Heart right ventricle (tissue), 16 donors: ENCODE measurements at regions not wholly inside any gene's neighbourhood (a gene's known extent, or its start where the extent isn't known, plus 50 kb on each side); places are given as distances from the start of the nearest gene placed in this dataset.

Experiments
- ATAC-seq, 8 donors: fragments of 200-7000 bp; cut with Tn5 transposase; one replicate each; pipeline ENCODE4 v1.9.1; 2020; ENCODE audit warnings: mild to moderate bottlenecking in 8 of 8, moderate library complexity in 8 of 8, moderate number of reproducible peaks in 1 of 8
- DNase-seq, 2 donors: peaks; one replicate each; pipeline ENCODE4 v3.0.0-alpha.2; 2020
- H3K27ac ChIP-seq, 10 donors: fragments of 200-600 bp; sonication (generic) in 2 of 10; one replicate each; pipeline versions ENCODE4 v1.5.0 to v1.8.0; 2020 to 2022; ENCODE audit warnings: mild to moderate bottlenecking in 3 of 10
- H3K27me3 ChIP-seq, 7 donors: fragments of 200-600 bp; one replicate each; pipeline ENCODE4 v1.8.0; 2021 to 2022; ENCODE audit warnings: mild to moderate bottlenecking in 2 of 7
- H3K36me3 ChIP-seq, 9 donors: fragments of 200-600 bp; sonication (generic) in 1 of 9; one replicate each; pipeline versions ENCODE4 v1.5.0 to v1.8.0; 2020 to 2022; ENCODE audit warnings: mild to moderate bottlenecking in 2 of 9
- H3K4me1 ChIP-seq, 9 donors: fragments of 200-600 bp; sonication (generic) in 1 of 9; one replicate each; pipeline versions ENCODE4 v1.5.0 to v1.8.0; 2020 to 2022; ENCODE audit warnings: mild to moderate bottlenecking in 4 of 9
- H3K4me3 ChIP-seq, 10 donors: fragments of 200-600 bp; sonication (generic) in 2 of 10; one replicate each; pipeline versions ENCODE4 v1.5.0 to v1.8.0; 2020 to 2022; ENCODE audit warnings: mild to moderate bottlenecking in 7 of 10, moderate library complexity in 2 of 10
- H3K9me3 ChIP-seq, 11 donors: fragments of 200-600 bp in 10 of 11; sonication (generic) in 2 of 11; one replicate each; pipeline versions ENCODE4 v1.5.0 to v1.8.0; 2013 to 2022; ENCODE audit warnings: mild to moderate bottlenecking in 2 of 11, control low read depth in 1 of 11, moderate library complexity in 1 of 11
- CTCF ChIP-seq, 9 donors: fragments of 200-600 bp; sonication (generic) in 2 of 9; IDR thresholded peaks; one replicate each; pipeline versions ENCODE4 v1.5.0 to v1.8.0; 2021 to 2022; ENCODE audit warnings: antibody characterized with exemption in 9 of 9, mild to moderate bottlenecking in 5 of 9, moderate library complexity in 1 of 9
- WGBS, 2 donors: extraction: QIAGEN DNeasy Blood & Tissue Kit; methylation state at CpG; one replicate each; pipeline ENCODE4 v1.1.7; 2013; ENCODE audit warnings: inconsistent platforms in 1 of 2; 5-methylcytosine and 5-hydroxymethylcytosine counted together
- intact Hi-C, 10 donors: fragments of 100-400 bp; cut with DNase I; formaldehyde crosslinking; loops; one replicate each; pipeline versions ENCODE4 v1.11.1 to v1.14.2; 2022
- donor health status: Arrhythmogenic right ventricular cardiomyopathy.
- donor health status: ischemic (EF 13 %, LVEDD 7.1; RV severe dilation, severe dysfunction).
- donor health status: healthy with polysubstance abuse.
- donor health status: DM: no; HTN: yes; CAD: no.
- donor health status: DM: no; HTN: no; CAD: no.
- donor health status: ischemic (EF 25% LVEDD 6.9; RV normal size, moderate dysfunction).
- donor health status: ischemic (EF 25% LVEDD 5.7; RV mildly dilated, moderate dysfunction).
- donor health status: healthy.
- donor health status: DM: yes; HTN: yes; CAD: no.
- donor health status: Ischemic cardiomyopathy.
- donor health status: ischemic (EF 35%, LVEDD 5.7; RV mildly dilated, moderate dysfunction).
- donor health status: nonischemic (EF 11% LVEDD 7.7; RV severe dilation, severe dysfunction).
- donor health status: DM: yes; HTN: yes; CAD: no.
- donor health status: PGD.
- donor health status: ischemic (EF 29% LVEDD 5.4; RV normal size, mild dysfunction).
- donor health status: nonischemic (EF 23%, LVEDD 6.1; RV moderate dilation, normal function).

DNA sequence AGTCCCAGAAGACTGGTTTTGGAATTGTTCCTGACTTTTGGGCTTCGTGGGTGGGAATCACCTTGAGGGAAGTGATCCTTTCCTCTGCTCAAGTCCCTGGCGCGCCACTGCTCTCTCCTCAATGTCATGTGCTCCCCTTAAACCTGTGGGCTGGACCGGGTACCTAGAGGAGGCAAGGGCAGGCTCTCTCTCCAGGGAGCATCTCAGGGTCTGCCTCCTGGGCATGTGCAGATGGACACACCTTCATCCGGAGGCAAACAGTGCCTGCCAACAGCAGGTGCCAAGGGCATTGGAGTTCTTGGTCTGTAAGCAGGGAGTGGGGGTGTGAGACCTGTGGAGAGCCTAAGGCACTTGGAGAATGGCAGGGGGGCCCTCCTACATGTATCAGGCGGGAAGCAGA, 142.6 kb downstream of the INHBB start:
- Histone ChIP-seq H3K4me3 (no peak overlapping the region), H3K9me3 (no peaks in the 10 kb centered on the region), H3K36me3 (no peaks in the 10 kb centered on the region), H3K4me1 (no peaks in the 10 kb centered on the region), H3K27me3 (peaks cover 0 to 24% (median 0%) of the 10 kb centered on the region in 7 donors), H3K27ac (no peak overlapping the region)
- intact Hi-C loops, result no loop called here
- no peak for TF ChIP-seq CTCF (IDR thresholded peaks at IDR 0.05)
- no peak for DNase-seq
- ATAC-seq, result no peak
- WGBS, 2 donors, result 65 to 70% methylated on average over 6 of the region's 6 CpGs

GRCh38 chr2:120489023-120489422, 143.1 kb downstream of the INHBB start:
- Histone ChIP-seq H3K27ac (no peak overlapping the region), H3K36me3 (no peaks in the 10 kb centered on the region), H3K4me3 (no peak overlapping the region), H3K27me3 (peaks cover 0 to 19% (median 0%) of the 10 kb centered on the region in 7 donors), H3K4me1 (no peaks in the 10 kb centered on the region), H3K9me3 (no peaks in the 10 kb centered on the region)
- intact Hi-C loops, result no loop called here
- WGBS, 2 donors, result 48 to 54% methylated on average over 7 of the region's 7 CpGs
- ATAC-seq (peak in 1 of 8 donors; percentile 33), DNase-seq (no peak)
- TF ChIP-seq CTCF (IDR thresholded peaks at IDR 0.05), result no peak

DNA sequence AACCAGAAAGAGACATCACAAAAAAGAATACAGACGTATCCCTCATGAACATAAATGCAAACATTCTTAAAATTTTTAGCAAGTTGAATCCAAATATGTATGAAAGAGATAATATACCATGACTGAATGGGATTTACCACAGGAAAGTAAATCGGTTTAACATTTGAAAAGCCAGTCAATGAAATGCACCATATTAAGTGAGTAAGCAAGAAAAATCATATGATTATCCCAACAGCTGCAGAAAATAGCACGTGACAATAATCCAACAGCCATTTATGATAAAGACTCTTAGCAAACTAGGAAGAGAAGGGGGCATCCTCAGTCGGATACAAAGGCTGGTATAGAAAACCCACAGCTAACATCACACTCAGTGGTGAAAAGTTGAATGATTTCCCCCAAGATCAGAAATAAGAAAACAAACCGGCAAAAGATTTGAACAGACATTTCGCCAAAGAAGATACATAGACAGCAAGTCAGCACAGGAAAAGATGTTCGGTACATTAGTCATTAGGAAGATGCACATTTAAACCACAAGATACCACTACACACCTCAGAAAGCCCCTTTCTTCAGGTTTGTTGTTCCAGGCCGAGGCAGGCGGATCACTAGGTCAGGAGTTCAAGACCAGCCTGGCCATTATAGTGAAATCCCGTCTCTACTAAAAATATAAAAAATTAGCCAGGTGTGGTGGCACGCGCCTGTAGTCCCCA, 144.3 kb downstream of the INHBB start:
- intact Hi-C loops, result no loop called here
- no peaks in the 10 kb centered on the region for H3K4me1 ChIP-seq
- no peak overlapping the region for H3K27ac ChIP-seq
- H3K27me3 ChIP-seq, result peaks cover 0 to 15% (median 0%) of the 10 kb centered on the region in 7 donors
- 89 to 91% methylated on average over 12 of the region's 12 CpGs for WGBS, 2 donors
- DNase-seq, result no peak
- no peaks in the 10 kb centered on the region for H3K36me3 ChIP-seq
- ATAC-seq, result no peak
- H3K9me3 ChIP-seq, result no peaks in the 10 kb centered on the region
- TF ChIP-seq CTCF (IDR thresholded peaks at IDR 0.05), result no peak
- no peak overlapping the region for H3K4me3 ChIP-seq

- no peaks in the 10 kb centered on the region for H3K9me3 ChIP-seq
- WGBS, 2 donors, result 87 to 88% methylated on average over 1 of the region's 1 CpG
- no peak overlapping the region for H3K27ac ChIP-seq
- no peaks in the 10 kb centered on the region for H3K4me1 ChIP-seq
- H3K36me3 ChIP-seq, result no peaks in the 10 kb centered on the region
- intact Hi-C loops, result no loop called here
- no peak overlapping the region for H3K4me3 ChIP-seq
- peaks cover 0 to 15% (median 0%) of the 10 kb centered on the region in 7 donors for H3K27me3 ChIP-seq
- ATAC-seq (no peak), DNase-seq (no peak)
- no peak for TF ChIP-seq CTCF (IDR thresholded peaks at IDR 0.05)
Measured at GRCh38 chr2:120491111-120491625, 145.2 kb downstream of the INHBB start.
